SU-DHL-6 (cell line): ENCODE measurements at regions not wholly inside any gene's neighbourhood (a gene's known extent, or its start where the extent isn't known, plus 50 kb on each side); places are given as distances from the start of the nearest gene placed in this dataset.

Experiments used
- H2AFZ ChIP-seq: fragments of 200-600 bp; sonication (generic); 2 replicates; pipeline ENCODE4 v1.6.1; 2014; ENCODE audit warnings: low read depth, mild to moderate bottlenecking, moderate library complexity, mixed read lengths, antibody characterized with exemption, low read length; ENCODE audit not compliant: severe bottlenecking
- H3F3A ChIP-seq: fragments of 200-600 bp; shearing (Covaris generic); 2 replicates; pipeline ENCODE4 v1.6.0; 2016; ENCODE audit warnings: antibody characterized with exemption, mild to moderate bottlenecking; ENCODE audit not compliant: insufficient read depth
- H3K27ac ChIP-seq: fragments of 200-600 bp; sonication (generic); 2 replicates; pipeline ENCODE4 v1.5.1; 2016; ENCODE audit warnings: low read depth, mild to moderate bottlenecking, low read length, moderate library complexity, mixed read lengths
- H3K27me3 ChIP-seq: fragments of 200-600 bp; sonication (generic), shearing (Covaris generic); 2 replicates; pipeline ENCODE4 v1.6.0; 2014; ENCODE audit warnings: mild to moderate bottlenecking, low read length
- H3K36me3 ChIP-seq: fragments of 200-600 bp; sonication (generic); 2 replicates; pipeline ENCODE4 v1.6.1; 2014; ENCODE audit warnings: mild to moderate bottlenecking, low read length, mixed read lengths
- H3K4me2 ChIP-seq: fragments of 300-600, 200-600 bp; shearing (Covaris generic), sonication (generic); 2 replicates; pipeline ENCODE4 v1.6.0; 2014; ENCODE audit warnings: low read length, low read depth, mild to moderate bottlenecking; ENCODE audit not compliant: poor library complexity, severe bottlenecking
- H3K4me3 ChIP-seq: fragments of 200-600 bp; sonication (generic); 2 replicates; pipeline ENCODE4 v1.5.1; 2014; ENCODE audit warnings: antibody characterized with exemption, low read length, mild to moderate bottlenecking, mixed read lengths; ENCODE audit not compliant: insufficient read depth, poor library complexity, severe bottlenecking
- H3K79me2 ChIP-seq: fragments of 200-600 bp; sonication (generic); 2 replicates; pipeline ENCODE4 v1.6.1; 2014; ENCODE audit warnings: mild to moderate bottlenecking, low read length, moderate library complexity; ENCODE audit not compliant: insufficient read depth
- H3K9ac ChIP-seq: fragments of 200-600 bp; sonication (generic); 2 replicates; pipeline ENCODE4 v1.7.0; 2014; ENCODE audit warnings: mild to moderate bottlenecking, low read length
- H3K9me2 ChIP-seq: fragments of 200-600 bp; sonication (generic); replicated peaks from 2 replicates; pipeline ENCODE4 v1.6.1; 2014; ENCODE audit warnings: low read length; ENCODE audit not compliant: insufficient read depth
- H3K9me3 ChIP-seq: fragments of 200-600 bp; sonication (generic); 2 replicates; pipeline ENCODE4 v1.6.1; 2014; ENCODE audit warnings: low read length, mixed read lengths; ENCODE audit not compliant: insufficient read depth
- H4K20me1 ChIP-seq: fragments of 200-600 bp; sonication (generic); 2 replicates; pipeline ENCODE4 v1.6.1; 2014; ENCODE audit warnings: low read depth, mild to moderate bottlenecking, antibody characterized with exemption, low read length, moderate library complexity, mixed read lengths
- CTCF ChIP-seq: fragments of 200-600 bp; sonication (generic); IDR thresholded peaks from one replicate; pipeline ENCODE4 v1.5.1; 2017; ENCODE audit warnings: antibody characterized with exemption, mild to moderate bottlenecking, low read length, moderate library complexity; ENCODE audit not compliant: insufficient read depth, poor library complexity, severe bottlenecking
- EZH2phosphoT487 ChIP-seq: fragments of 200-600 bp; sonication (generic), shearing (Covaris generic); conservative IDR thresholded peaks from 2 replicates; pipeline ENCODE4 v1.6.1; 2018; ENCODE audit warnings: mild to moderate bottlenecking, antibody characterized with exemption, low read length, moderate library complexity, mixed read lengths

GRCh38 chr7:57354679-57355338, 95.2 kb upstream of the ZNF716 start:
- Histone ChIP-seq H3K9ac (no peak overlapping the region), H3K9me3 (no peaks in the 10 kb centered on the region; the same call in 1 of the 2 replicates)
- TF ChIP-seq CTCF (no peak), EZH2phosphoT487 (no peak)

GRCh38 chr7:57361406-57361805, 88.6 kb upstream of the ZNF716 start:
- Histone ChIP-seq H3K4me2 (no peak overlapping the region), H3K36me3 (no peaks in the 10 kb centered on the region), H3K9ac (no peak overlapping the region), H3K79me2 (no peaks in the 10 kb centered on the region), H3K4me3 (no peak overlapping the region), H3K9me2 (no peaks in the 10 kb centered on the region), H3K27me3 (no peaks in the 10 kb centered on the region), H2AFZ (no peak overlapping the region), H3K27ac (no peak overlapping the region), H3K9me3 (no peaks in the 10 kb centered on the region; the same call in 1 of the 2 replicates), H3F3A (no peaks in the 10 kb centered on the region), H4K20me1 (no peaks in the 10 kb centered on the region)
- TF ChIP-seq CTCF = no peak
- no peak for TF ChIP-seq EZH2phosphoT487

More at GRCh38 chr7:57354679-57355338, 95.2 kb upstream of the ZNF716 start:
- no peaks in the 10 kb centered on the region for H4K20me1 ChIP-seq
- H3K4me3 ChIP-seq = no peak overlapping the region
- H3K79me2 ChIP-seq = no peaks in the 10 kb centered on the region
- H3K27ac ChIP-seq = no peak overlapping the region
- H3K4me2 ChIP-seq = no peak overlapping the region
- H3K9me2 ChIP-seq = no peaks in the 10 kb centered on the region
- no peaks in the 10 kb centered on the region for H3K36me3 ChIP-seq
- H3K27me3 ChIP-seq = no peaks in the 10 kb centered on the region
- H3F3A ChIP-seq = no peaks in the 10 kb centered on the region
- H2AFZ ChIP-seq = no peak overlapping the region

GRCh38 chr7:57362868-57363267, 87.1 kb upstream of the ZNF716 start:
- H3K9me3 ChIP-seq = no peaks in the 10 kb centered on the region; the same call in 1 of the 2 replicates
- no peak for TF ChIP-seq CTCF
- no peak for TF ChIP-seq EZH2phosphoT487

More at GRCh38 chr7:57362868-57363267, 87.1 kb upstream of the ZNF716 start:
- H2AFZ ChIP-seq = no peak overlapping the region
- H3K27ac ChIP-seq = no peak overlapping the region
- no peaks in the 10 kb centered on the region for H3K79me2 ChIP-seq
- H3K9ac ChIP-seq = no peak overlapping the region
- H3K4me2 ChIP-seq = no peak overlapping the region
- no peaks in the 10 kb centered on the region for H3K9me2 ChIP-seq
- no peaks in the 10 kb centered on the region for H4K20me1 ChIP-seq
- H3K4me3 ChIP-seq = no peak overlapping the region
- no peaks in the 10 kb centered on the region for H3K27me3 ChIP-seq
- no peaks in the 10 kb centered on the region for H3F3A ChIP-seq
- H3K36me3 ChIP-seq = no peaks in the 10 kb centered on the region
